ENCODE measurements at regions not wholly inside any gene's neighbourhood (a gene's known extent, or its start where the extent isn't known, plus 50 kb on each side); places are given as distances from the start of the nearest gene placed in this dataset.

- peaks cover 2% of the 10 kb centered on the region for H3K9me3 Mint-ChIP-seq (ENCODE audit: low read depth)
- no peak for DNase-seq (ENCODE audit: low spot score)
- no peaks in the 10 kb centered on the region for H3K4me1 Mint-ChIP-seq (ENCODE audit: low read depth)
- no peak overlapping the region for H3K4me3 Mint-ChIP-seq (ENCODE audit: unreplicated experiment)
- H3K36me3 Mint-ChIP-seq (ENCODE audit: low read depth), result no peaks in the 10 kb centered on the region
- peaks cover 4% of the 10 kb centered on the region for H3K27me3 Mint-ChIP-seq (ENCODE audit: low read depth)
- no peak overlapping the region for H3K27ac Mint-ChIP-seq (ENCODE audit: unreplicated experiment)
- TF ChIP-seq, protein P1, sequence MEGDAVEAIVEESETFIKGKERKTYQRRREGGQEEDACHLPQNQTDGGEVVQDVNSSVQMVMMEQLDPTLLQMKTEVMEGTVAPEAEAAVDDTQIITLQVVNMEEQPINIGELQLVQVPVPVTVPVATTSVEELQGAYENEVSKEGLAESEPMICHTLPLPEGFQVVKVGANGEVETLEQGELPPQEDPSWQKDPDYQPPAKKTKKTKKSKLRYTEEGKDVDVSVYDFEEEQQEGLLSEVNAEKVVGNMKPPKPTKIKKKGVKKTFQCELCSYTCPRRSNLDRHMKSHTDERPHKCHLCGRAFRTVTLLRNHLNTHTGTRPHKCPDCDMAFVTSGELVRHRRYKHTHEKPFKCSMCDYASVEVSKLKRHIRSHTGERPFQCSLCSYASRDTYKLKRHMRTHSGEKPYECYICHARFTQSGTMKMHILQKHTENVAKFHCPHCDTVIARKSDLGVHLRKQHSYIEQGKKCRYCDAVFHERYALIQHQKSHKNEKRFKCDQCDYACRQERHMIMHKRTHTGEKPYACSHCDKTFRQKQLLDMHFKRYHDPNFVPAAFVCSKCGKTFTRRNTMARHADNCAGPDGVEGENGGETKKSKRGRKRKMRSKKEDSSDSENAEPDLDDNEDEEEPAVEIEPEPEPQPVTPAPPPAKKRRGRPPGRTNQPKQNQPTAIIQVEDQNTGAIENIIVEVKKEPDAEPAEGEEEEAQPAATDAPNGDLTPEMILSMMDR (IDR thresholded peaks at IDR 0.05), result no peak
Measured at GRCh38 chr18:28666216-28666615, 489.3 kb upstream of the CDH2 start.

GRCh38 chr18:28657961-28658360, 481.0 kb upstream of the CDH2 start:
- no peak for DNase-seq (ENCODE audit: low spot score)
- peaks cover 4% of the 10 kb centered on the region for H3K4me1 Mint-ChIP-seq (ENCODE audit: low read depth)
- no peak overlapping the region for H3K27ac Mint-ChIP-seq (ENCODE audit: unreplicated experiment)
- H3K4me3 Mint-ChIP-seq (ENCODE audit: unreplicated experiment), result no peak overlapping the region
- H3K36me3 Mint-ChIP-seq (ENCODE audit: low read depth), result no peaks in the 10 kb centered on the region
- peaks cover 2% of the 10 kb centered on the region for H3K9me3 Mint-ChIP-seq (ENCODE audit: low read depth)
- TF ChIP-seq, protein P1 (IDR thresholded peaks at IDR 0.05), result no peak
- H3K27me3 Mint-ChIP-seq (ENCODE audit: low read depth), result peaks cover 4% of the 10 kb centered on the region

GRCh38 chr18:28652654-28653053, 475.7 kb upstream of the CDH2 start:
- Mint-ChIP-seq H3K27me3 (ENCODE audit: low read depth) (peaks cover 3% of the 10 kb centered on the region), H3K27ac (ENCODE audit: unreplicated experiment) (no peak overlapping the region), H3K9me3 (ENCODE audit: low read depth) (no peaks in the 10 kb centered on the region)

GRCh38 chr18:28651298-28651697, 474.4 kb upstream of the CDH2 start:
- DNase-seq (ENCODE audit: low spot score), result no peak
- H3K4me3 Mint-ChIP-seq (ENCODE audit: unreplicated experiment), result no peak overlapping the region
- H3K9me3 Mint-ChIP-seq (ENCODE audit: low read depth), result no peaks in the 10 kb centered on the region
- no peak overlapping the region for H3K27ac Mint-ChIP-seq (ENCODE audit: unreplicated experiment)
- no peaks in the 10 kb centered on the region for H3K36me3 Mint-ChIP-seq (ENCODE audit: low read depth)
- TF ChIP-seq, protein P1 (IDR thresholded peaks at IDR 0.05), result no peak
- H3K27me3 Mint-ChIP-seq (ENCODE audit: low read depth), result peaks cover 4% of the 10 kb centered on the region
- no peaks in the 10 kb centered on the region for H3K4me1 Mint-ChIP-seq (ENCODE audit: low read depth)

More at GRCh38 chr18:28652654-28653053, 475.7 kb upstream of the CDH2 start:
- no peaks in the 10 kb centered on the region for H3K36me3 Mint-ChIP-seq (ENCODE audit: low read depth)
- H3K4me1 Mint-ChIP-seq (ENCODE audit: low read depth), result no peaks in the 10 kb centered on the region
- H3K4me3 Mint-ChIP-seq (ENCODE audit: unreplicated experiment), result no peak overlapping the region
- no peak for DNase-seq (ENCODE audit: low spot score)
- TF ChIP-seq, protein P1 (IDR thresholded peaks at IDR 0.05), result no peak

GRCh38 chr18:28650860-28651259, 473.9 kb upstream of the CDH2 start:
- H3K4me3 Mint-ChIP-seq (ENCODE audit: unreplicated experiment), result no peak overlapping the region
- H3K27me3 Mint-ChIP-seq (ENCODE audit: low read depth), result peaks cover 4% of the 10 kb centered on the region
- no peaks in the 10 kb centered on the region for H3K9me3 Mint-ChIP-seq (ENCODE audit: low read depth)
- no peak for DNase-seq (ENCODE audit: low spot score)
- TF ChIP-seq, protein P1 (IDR thresholded peaks at IDR 0.05), result no peak
- no peaks in the 10 kb centered on the region for H3K4me1 Mint-ChIP-seq (ENCODE audit: low read depth)
- no peaks in the 10 kb centered on the region for H3K36me3 Mint-ChIP-seq (ENCODE audit: low read depth)
- H3K27ac Mint-ChIP-seq (ENCODE audit: unreplicated experiment), result no peak overlapping the region
